HEK293T (cell line): ENCODE measurements at regions not wholly inside any gene's neighbourhood (a gene's known extent, or its start where the extent isn't known, plus 50 kb on each side); places are given as distances from the start of the nearest gene placed in this dataset.

ENCODE experiments used
- ARNT ChIP-seq: fragments of 450-650 bp; IDR thresholded peaks from 2 replicates; pipeline ENCODE4 v1.6.1; 2017; ENCODE audit warnings: mild to moderate bottlenecking
- BHLHE40 ChIP-seq: fragments of 450-650 bp; IDR thresholded peaks from 2 replicates; pipeline ENCODE4 v1.6.1; 2016; ENCODE audit warnings: mild to moderate bottlenecking, moderate library complexity, borderline replicate concordance
- CTBP1 ChIP-seq: fragments of 450-650 bp; IDR thresholded peaks from 2 replicates; pipeline ENCODE4 v1.6.1; 2016; ENCODE audit warnings: borderline replicate concordance
- FOXA1 ChIP-seq: fragments of 450-650 bp; IDR thresholded peaks from 2 replicates; pipeline ENCODE4 v1.6.1; 2016; ENCODE audit warnings: mild to moderate bottlenecking
- FOXK2 ChIP-seq: fragments of 450-650 bp; IDR thresholded peaks from 2 replicates; pipeline ENCODE4 v1.6.1; 2016; ENCODE audit warnings: mild to moderate bottlenecking
- FOXM1 ChIP-seq: fragments of 450-650 bp; IDR thresholded peaks from 2 replicates; pipeline ENCODE4 v1.6.1; 2017; ENCODE audit warnings: mild to moderate bottlenecking, borderline replicate concordance
- L3MBTL2 ChIP-seq: fragments of 450-650 bp; conservative IDR thresholded peaks from 2 replicates; pipeline ENCODE4 v1.6.1; 2016; ENCODE audit warnings: mild to moderate bottlenecking
- SP1 ChIP-seq: fragments of 450-650 bp; IDR thresholded peaks from 2 replicates; pipeline ENCODE4 v1.6.1; 2017

GRCh38 chr10:94277450-94277849, 85.3 kb downstream of the NOC3L start:
- TF ChIP-seq ARNT: no peak
- TF ChIP-seq CTBP1: no peak
- TF ChIP-seq L3MBTL2: no peak
- TF ChIP-seq BHLHE40: no peak
- TF ChIP-seq FOXK2: no peak
- TF ChIP-seq SP1: no peak
- TF ChIP-seq FOXM1: no peak
- TF ChIP-seq FOXA1: no peak
